Fibroblast of the aortic adventitia (primary cell): ENCODE measurements at regions not wholly inside any gene's neighbourhood (a gene's known extent, or its start where the extent isn't known, plus 50 kb on each side); places are given as distances from the start of the nearest gene placed in this dataset.

Source experiments
- DNase-seq: peaks from one replicate; pipeline ENCODE4 v3.0.0-alpha.2; 2010; ENCODE audit warnings: low read depth
- H3K4me3 ChIP-seq: 2 replicates; pipeline ENCODE4 v1.5.1; 2011; ENCODE audit warnings: low read depth, mild to moderate bottlenecking, control low read depth, low read length, moderate library complexity
- TF ChIP-seq, protein P1 (sequence below): IDR thresholded peaks from 2 replicates; pipeline ENCODE4 v1.5.1; 2011; ENCODE audit warnings: mild to moderate bottlenecking, low read length, control low read depth, inconsistent platforms; ENCODE audit not compliant: insufficient read depth

DNA sequence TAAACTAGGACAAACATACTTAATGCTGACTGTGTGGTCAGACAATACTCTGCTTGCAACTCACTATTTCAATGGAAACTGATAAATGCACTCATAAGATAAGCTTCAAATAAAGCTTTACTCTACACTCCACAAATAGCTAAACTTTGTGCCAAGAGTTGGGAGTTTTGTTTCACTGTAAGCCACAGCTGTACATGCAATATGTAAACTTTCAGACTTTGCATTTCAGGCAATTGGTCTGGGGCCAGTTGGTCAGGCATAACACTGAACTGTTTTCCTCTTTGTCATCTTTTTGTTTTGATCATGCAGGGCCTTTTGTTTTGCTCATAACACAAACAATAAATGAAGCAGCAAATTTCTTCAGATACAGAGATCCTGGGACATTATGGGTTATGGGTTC lies 426.2 kb downstream of the IPO8 start:
- peak; percentile 21 for DNase-seq

DNA sequence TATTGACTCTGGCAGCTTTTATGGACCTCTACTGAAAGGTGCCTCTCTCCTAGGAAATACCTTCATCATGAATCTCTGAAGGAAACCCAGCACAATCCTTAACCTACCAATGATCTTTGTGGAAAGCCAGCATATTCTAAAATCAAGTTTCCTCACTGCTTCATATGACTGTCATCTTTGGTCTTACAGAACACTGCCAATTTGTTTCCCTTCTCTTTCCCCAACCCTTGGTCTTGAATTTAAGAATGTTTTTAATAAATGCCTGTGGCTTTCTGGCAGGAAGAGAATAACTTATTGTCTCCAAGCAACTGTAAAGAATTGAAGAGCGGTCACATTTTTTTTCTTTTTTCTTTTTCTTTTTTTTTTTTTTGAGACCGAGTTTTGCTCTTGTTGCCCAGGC lies 427.6 kb downstream of the IPO8 start:
- TF ChIP-seq, protein P1, sequence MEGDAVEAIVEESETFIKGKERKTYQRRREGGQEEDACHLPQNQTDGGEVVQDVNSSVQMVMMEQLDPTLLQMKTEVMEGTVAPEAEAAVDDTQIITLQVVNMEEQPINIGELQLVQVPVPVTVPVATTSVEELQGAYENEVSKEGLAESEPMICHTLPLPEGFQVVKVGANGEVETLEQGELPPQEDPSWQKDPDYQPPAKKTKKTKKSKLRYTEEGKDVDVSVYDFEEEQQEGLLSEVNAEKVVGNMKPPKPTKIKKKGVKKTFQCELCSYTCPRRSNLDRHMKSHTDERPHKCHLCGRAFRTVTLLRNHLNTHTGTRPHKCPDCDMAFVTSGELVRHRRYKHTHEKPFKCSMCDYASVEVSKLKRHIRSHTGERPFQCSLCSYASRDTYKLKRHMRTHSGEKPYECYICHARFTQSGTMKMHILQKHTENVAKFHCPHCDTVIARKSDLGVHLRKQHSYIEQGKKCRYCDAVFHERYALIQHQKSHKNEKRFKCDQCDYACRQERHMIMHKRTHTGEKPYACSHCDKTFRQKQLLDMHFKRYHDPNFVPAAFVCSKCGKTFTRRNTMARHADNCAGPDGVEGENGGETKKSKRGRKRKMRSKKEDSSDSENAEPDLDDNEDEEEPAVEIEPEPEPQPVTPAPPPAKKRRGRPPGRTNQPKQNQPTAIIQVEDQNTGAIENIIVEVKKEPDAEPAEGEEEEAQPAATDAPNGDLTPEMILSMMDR = no peak
- no peak overlapping the region for H3K4me3 ChIP-seq
- DNase-seq = no peak

More for the DNA sequence above, 426.2 kb downstream of the IPO8 start:
- no peak overlapping the region for H3K4me3 ChIP-seq
- TF ChIP-seq, protein P1 = no peak

DNA sequence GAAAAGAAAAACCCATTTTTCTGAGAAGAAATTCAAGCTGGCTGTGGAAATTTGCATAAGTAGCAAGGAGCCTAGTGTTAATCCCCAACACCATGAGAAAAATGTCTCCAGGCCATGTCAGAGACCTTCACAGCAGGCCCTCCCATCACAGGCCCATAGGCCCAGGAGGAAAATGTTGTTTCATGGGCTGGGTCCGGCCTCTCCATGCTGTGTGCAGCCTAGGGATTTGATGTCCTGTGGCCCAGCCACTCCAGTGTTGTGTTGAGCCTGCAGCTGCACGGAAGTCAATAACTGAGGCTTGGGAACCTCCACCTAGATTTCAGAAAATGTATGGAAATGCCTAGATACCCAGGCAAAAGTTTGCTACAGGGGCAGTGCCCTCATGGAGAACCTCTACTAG lies 432.2 kb downstream of the IPO8 start:
- TF ChIP-seq, protein P1 = no peak
- H3K4me3 ChIP-seq = no peak overlapping the region
- DNase-seq = no peak

DNA sequence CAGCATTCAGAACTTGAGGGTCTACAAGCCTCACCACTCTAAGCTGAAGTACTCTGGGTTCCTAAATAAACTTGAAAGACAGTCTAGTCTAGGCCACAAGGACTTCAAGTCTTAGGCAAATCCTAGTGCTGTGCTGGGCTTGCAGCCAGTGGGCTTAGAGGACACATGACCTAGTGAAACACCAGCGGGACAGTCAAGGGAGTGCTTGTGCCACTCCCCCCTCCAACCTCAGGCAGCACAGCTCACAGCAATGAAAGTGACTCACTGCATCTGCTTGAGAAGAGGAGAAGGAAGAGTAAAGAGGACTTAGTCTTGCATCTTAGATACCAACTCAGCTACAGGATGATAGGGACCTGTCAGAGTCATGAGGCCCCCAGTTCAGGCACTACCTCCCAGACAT lies 438.1 kb downstream of the IPO8 start:
- no peak overlapping the region for H3K4me3 ChIP-seq
- DNase-seq = no peak
- TF ChIP-seq, protein P1 = no peak

DNA sequence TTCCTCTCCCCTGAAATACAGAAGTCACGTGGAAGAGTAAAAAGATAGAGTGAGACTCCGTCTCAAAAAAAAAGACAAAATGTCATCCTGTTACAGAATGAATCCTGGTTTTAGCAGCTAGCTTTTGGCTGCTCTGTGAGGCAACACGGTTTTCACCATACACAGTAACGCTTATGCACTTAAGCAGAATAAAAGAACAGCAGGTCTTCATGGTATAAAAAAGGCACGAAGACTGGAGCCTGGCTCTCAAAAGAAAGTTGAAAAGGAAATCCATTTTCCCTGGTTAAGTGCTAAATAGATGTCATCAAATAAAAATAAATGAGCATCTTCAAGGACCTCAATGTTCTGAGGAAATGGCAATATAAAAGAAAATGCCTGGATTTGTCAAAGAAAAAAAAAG lies 444.1 kb downstream of the IPO8 start:
- TF ChIP-seq, protein P1 = no peak
- no peak for DNase-seq
- no peak overlapping the region for H3K4me3 ChIP-seq

DNA sequence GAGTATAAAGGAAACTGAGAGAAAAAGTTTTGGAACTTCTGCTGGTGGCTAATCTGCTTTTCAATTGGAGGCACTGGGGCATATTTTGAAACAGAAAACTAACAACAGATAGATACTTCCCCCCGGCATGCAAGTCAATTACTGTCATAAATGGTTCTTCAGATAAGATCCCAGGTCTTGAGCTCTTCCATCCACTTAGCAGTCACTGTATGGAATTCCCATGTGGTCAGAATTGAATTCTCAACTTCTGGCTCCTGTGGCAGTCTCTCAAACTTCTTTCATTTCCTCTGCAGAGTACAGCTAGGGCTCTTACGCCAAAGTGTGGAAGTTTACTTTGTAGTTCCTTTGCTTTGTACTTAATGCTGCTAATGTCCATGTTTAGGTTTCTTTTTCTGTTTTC lies 452.2 kb downstream of the IPO8 start:
- no peak for DNase-seq
- TF ChIP-seq, protein P1 = no peak

DNA sequence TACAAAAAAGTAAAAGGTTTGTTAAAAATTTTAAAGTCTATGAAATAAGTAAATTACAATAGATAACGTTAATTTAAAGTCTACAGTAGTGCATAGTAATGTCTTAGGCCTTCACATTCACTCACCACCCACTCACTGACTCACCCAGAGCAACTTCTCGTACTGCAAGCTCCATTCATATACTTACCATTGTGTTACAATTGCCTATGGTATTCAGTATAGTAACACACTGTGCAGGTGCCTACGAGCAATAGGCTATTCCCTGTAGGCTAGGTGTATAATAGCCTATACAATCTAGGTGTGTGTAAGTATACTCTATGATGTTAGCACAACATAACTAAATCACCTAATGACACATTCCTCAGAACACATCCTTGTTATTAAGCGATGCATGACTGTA lies 435.3 kb upstream of the TMTC1 start:
- TF ChIP-seq, protein P1 = no peak
- H3K4me3 ChIP-seq = no peak overlapping the region
- no peak for DNase-seq

More for the DNA sequence above, 452.2 kb downstream of the IPO8 start:
- no peak overlapping the region for H3K4me3 ChIP-seq
